A549 (cell line): ENCODE measurements at regions not wholly inside any gene's neighbourhood (a gene's known extent, or its start where the extent isn't known, plus 50 kb on each side); places are given as distances from the start of the nearest gene placed in this dataset.
A peak's percentile ranks its signal among the peaks of the same experiment; 100 is the strongest.

Source experiments
- ATAC-seq, 2 experiments: fragments of 200-7000 bp in 1 of 2; fragments of >200 bp in 1 of 2; cut with Nextera tagmentation in 1 of 2; cut with Tn5 transposase in 1 of 2; 3 replicates each; pipeline versions ENCODE4 v1.8.0 to v1.9.1; 2018 to 2020; ENCODE audit warnings: mild to moderate bottlenecking in 1 of 2, moderate library complexity in 1 of 2
- CTCF ChIA-PET: fragments of 300-600 bp; sonication (Branson Sonifier 250); formaldehyde crosslinking; extraction: SDS; loops from one replicate; lab custom pipeline; 2021; ENCODE audit warnings: antibody characterized with exemption, inconsistent platforms; lab: Yijun Ruan, JAX
- POLR2A ChIA-PET: fragments of 350-600 bp; formaldehyde crosslinking; extraction: SDS; loops from one replicate; lab custom pipeline; 2021; ENCODE audit warnings: antibody characterized with exemption, inconsistent platforms; lab: Yijun Ruan, JAX
- DNase-seq, 2 experiments: peaks; one replicate each; pipeline versions ENCODE4 v3.0.0 to v3.0.0-alpha.2; 2011 to 2016; ENCODE audit warnings: low read depth in 1 of 2, low spot score in 1 of 2
- FAIRE-seq: peaks from 2 replicates; lab custom pipeline; 2011; peaks lifted over from hg19 to GRCh38; lab: Jason Lieb, UNC
- H3K27ac ChIP-seq, 2 experiments: fragments of >200 bp; sonication (Bioruptor Twin); formaldehyde crosslinking; 3 replicates each; pipeline ENCODE4 v1.5.1; 2016 to 2017
- H3K4me1 ChIP-seq: fragments of >200 bp; sonication (Bioruptor Twin); formaldehyde crosslinking; 3 replicates; pipeline ENCODE4 v1.6.1; 2016
- H3K4me2 ChIP-seq: fragments of >200 bp; sonication (Bioruptor Twin); formaldehyde crosslinking; 3 replicates; pipeline ENCODE4 v1.6.1; 2016
- H3K4me3 ChIP-seq: fragments of >200 bp; sonication (Bioruptor Twin); formaldehyde crosslinking; 3 replicates; pipeline ENCODE4 v1.5.1; 2016
- H3K9me3 ChIP-seq: fragments of >200 bp; sonication (Bioruptor Twin); formaldehyde crosslinking; 3 replicates; pipeline ENCODE4 v1.6.1; 2016
- ATOH8 ChIP-seq: fragments of 250-450 bp; sonication (Bioruptor Pico); IDR thresholded peaks from 2 replicates; pipeline ENCODE4 v1.5.0; 2020; ENCODE audit warnings: low read depth, mild to moderate bottlenecking, moderate library complexity
- BCL3 ChIP-seq: fragments of >200 bp; sonication (Bioruptor Twin); formaldehyde crosslinking; IDR thresholded peaks from 3 replicates; pipeline ENCODE4 v1.6.1; 2016
- CBX2 ChIP-seq: fragments of 200-600 bp; sonication (generic); IDR thresholded peaks from 2 replicates; pipeline ENCODE4 v1.6.1; 2016; ENCODE audit warnings: low read depth, mild to moderate bottlenecking, borderline replicate concordance
- CBX8 ChIP-seq: fragments of 200-600 bp; sonication (generic); IDR thresholded peaks from 2 replicates; pipeline ENCODE4 v1.6.1; 2016
- CTCF ChIP-seq: fragments of >200 bp; sonication (Bioruptor Twin); formaldehyde crosslinking; IDR thresholded peaks from 3 replicates; pipeline ENCODE4 v1.5.1; 2016
- E2F6 ChIP-seq: IDR thresholded peaks from 2 replicates; pipeline ENCODE4 v1.6.1; 2012; ENCODE audit warnings: low read depth, borderline replicate concordance
- ELK1 ChIP-seq: fragments of 150-350 bp; IDR thresholded peaks from 2 replicates; pipeline ENCODE4 v1.6.1; 2014; ENCODE audit warnings: low read depth, mild to moderate bottlenecking, low read length
- EP300 ChIP-seq, 2 experiments: fragments of >200 bp; sonication (Bioruptor Twin); formaldehyde crosslinking; IDR thresholded peaks; 2 replicates in 1 of 2; 3 replicates in 1 of 2; pipeline ENCODE4 v1.6.1; 2016 to 2017
- ESRRA ChIP-seq: fragments of 150-350 bp; IDR thresholded peaks from 2 replicates; pipeline ENCODE4 v1.6.1; 2014; ENCODE audit warnings: mild to moderate bottlenecking, low read length, borderline replicate concordance
- HES2 ChIP-seq: fragments of >200 bp; sonication (Bioruptor Twin); formaldehyde crosslinking; IDR thresholded peaks from 2 replicates; pipeline ENCODE4 v1.6.1; 2016
- HOXA7 ChIP-seq: fragments of 250-450 bp; sonication (Bioruptor Pico); IDR thresholded peaks from 2 replicates; pipeline ENCODE4 v1.5.0; 2020; ENCODE audit warnings: mild to moderate bottlenecking, moderate library complexity
- MAZ ChIP-seq: fragments of 150-350 bp; IDR thresholded peaks from 2 replicates; pipeline ENCODE4 v1.6.1; 2014; ENCODE audit warnings: antibody characterized with exemption, low read depth, low read length, borderline replicate concordance
- MYC ChIP-seq: IDR thresholded peaks from 2 replicates; pipeline ENCODE4 v1.6.1; 2012; ENCODE audit warnings: mild to moderate bottlenecking, inconsistent platforms, low read length, improper control_type of control experiment, borderline replicate concordance
- POLR2A ChIP-seq: IDR thresholded peaks from 2 replicates; pipeline ENCODE4 v1.6.1; 2012; ENCODE audit warnings: mild to moderate bottlenecking, low read length
- POLR2AphosphoS2 ChIP-seq: conservative IDR thresholded peaks from 2 replicates; pipeline ENCODE4 v1.6.1; 2012; ENCODE audit warnings: low read length, improper control_type of control experiment, inconsistent platforms
- RAD21 ChIP-seq, 2 experiments: fragments of >200 bp in 1 of 2; sonication (Bioruptor Twin) in 1 of 2; formaldehyde crosslinking in 1 of 2; IDR thresholded peaks in 1 of 2; conservative IDR thresholded peaks in 1 of 2; 2 replicates in 1 of 2; 3 replicates in 1 of 2; pipeline ENCODE4 v1.6.1; 2012 to 2018; ENCODE audit warnings: inconsistent platforms in 1 of 2
- RARB ChIP-seq: fragments of 250-450 bp; sonication (Bioruptor Pico); IDR thresholded peaks from 2 replicates; pipeline ENCODE4 v1.8.0; 2021; ENCODE audit warnings: mild to moderate bottlenecking, moderate library complexity
- RCOR1 ChIP-seq: fragments of 150-350 bp; IDR thresholded peaks from 2 replicates; pipeline ENCODE4 v1.6.1; 2014; ENCODE audit warnings: antibody characterized with exemption, low read length, low read depth
- REST ChIP-seq: fragments of 200-600 bp; sonication (generic); IDR thresholded peaks from 2 replicates; pipeline ENCODE4 v1.6.1; 2016; ENCODE audit warnings: antibody characterized with exemption, mild to moderate bottlenecking, moderate library complexity
- RFX5 ChIP-seq: fragments of 450-650 bp; IDR thresholded peaks from 2 replicates; pipeline ENCODE4 v1.7.1; 2014; ENCODE audit warnings: antibody characterized with exemption, mild to moderate bottlenecking, moderate library complexity
- RNF2 ChIP-seq: fragments of 200-600 bp; sonication (generic); IDR thresholded peaks from 2 replicates; pipeline ENCODE4 v1.6.1; 2016; ENCODE audit warnings: low read depth, mild to moderate bottlenecking, antibody characterized with exemption, moderate library complexity, borderline replicate concordance
- USF2 ChIP-seq: fragments of 450-650 bp; IDR thresholded peaks from 2 replicates; pipeline ENCODE4 v1.6.1; 2014; ENCODE audit warnings: antibody characterized with exemption
- ZSCAN20 ChIP-seq: fragments of 250-450 bp; sonication (Bioruptor Pico); IDR thresholded peaks from 2 replicates; pipeline ENCODE4 v1.8.0; 2022; ENCODE audit warnings: mild to moderate bottlenecking, moderate library complexity
- WGBS: methylation state at CpG from one replicate; pipeline ENCODE4 v1.1.6; 2017; ENCODE audit errors: missing lambda C conversion rate; 5-methylcytosine and 5-hydroxymethylcytosine counted together

GRCh38 chr2:3001615-3002560, 375.7 kb downstream of the EIPR1 start:
- ChIA-PET POLR2A (no interaction called here), CTCF (interaction anchor here (1.5 kb wide), 1 partner anchor 301 kb away, joined by 4 read pairs; no protein-coding TSS in a partner anchor)
- Histone ChIP-seq H3K4me3 (no peak overlapping the region), H3K27ac (no peak overlapping the region), H3K9me3 (no peaks in the 10 kb centered on the region), H3K4me1 (no peaks in the 10 kb centered on the region), H3K4me2 (no peak overlapping the region)
- no peak for FAIRE-seq
- peak; percentile 82 to 87; a peak in 5 of 6 replicates for ATAC-seq
- TF ChIP-seq HES2 (no peak), ELK1 (no peak), REST (no peak), MAZ (no peak), HOXA7 (CRISPR knock-in tag) (no peak), POLR2A (no peak), POLR2AphosphoS2 (no peak), CBX2 (no peak), RAD21 (conservative IDR thresholded peaks at IDR 0.05 in 1 of 2, IDR thresholded peaks at IDR 0.05 in 1 of 2) (peak; percentile 30 to 41; a peak in 2 of 5 replicates), RARB (no peak), E2F6 (no peak), CBX8 (no peak), RCOR1 (no peak), ATOH8 (CRISPR knock-in tag) (no peak), ESRRA (no peak), EP300 (IDR thresholded peaks at IDR 0.05) (no peak), USF2 (no peak), BCL3 (no peak), RFX5 (no peak), CTCF (peak; percentile 31), RNF2 (0 out of 2 replicates have a peak, but pooled peaks have one; percentile 57), ZSCAN20 (CRISPR knock-in tag) (no peak), MYC (no peak)
- DNase-seq = peak in 1 of 2 experiments; percentile 42
- 33% methylated on average over 18 of the region's 18 CpGs for WGBS
